A673 (cell line): ENCODE measurements at regions not wholly inside any gene's neighbourhood (a gene's known extent, or its start where the extent isn't known, plus 50 kb on each side); places are given as distances from the start of the nearest gene placed in this dataset.

Experiments
- BruUV-seq: library from RNA; stranded (reverse); fragments of 400-500 nt; replicated peaks from 2 replicates; lab custom pipeline; 2021; lab: Mats Ljungman, UMichigan
- CTCF ChIA-PET: fragments of 300-600 bp; sonication (Branson Sonifier 250); formaldehyde crosslinking; loops from one replicate; lab custom pipeline; 2022; ENCODE audit warnings: antibody characterized with exemption; lab: Charles Lee
- POLR2A ChIA-PET: fragments of 300-600 bp; sonication (Branson Sonifier 250); formaldehyde crosslinking; loops from one replicate; lab custom pipeline; 2022; ENCODE audit warnings: antibody characterized with exemption; ENCODE audit not compliant: low non-redundant PET; lab: Charles Lee
- DNase-seq: peaks from one replicate; pipeline ENCODE4 v3.0.0-alpha.2; 2015; ENCODE audit warnings: low spot score
- H3K27ac ChIP-seq: fragments of 200-600 bp; sonication (generic); 2 replicates; pipeline ENCODE4 v1.5.1; 2016; ENCODE audit warnings: mixed run types, low read depth, mild to moderate bottlenecking, mixed read lengths, antibody characterized with exemption, low read length; ENCODE audit not compliant: poor library complexity, severe bottlenecking
- H3K27me3 ChIP-seq: fragments of 200-600 bp; sonication (generic); replicated peaks from 2 replicates; pipeline ENCODE4 v1.6.1; 2017; ENCODE audit warnings: mixed run types, low read depth, mild to moderate bottlenecking, mixed read lengths, antibody characterized with exemption, low read length; ENCODE audit not compliant: insufficient read depth, poor library complexity
- H3K36me3 ChIP-seq: fragments of 200-600 bp; sonication (generic); 2 replicates; pipeline ENCODE4 v1.6.1; 2016; ENCODE audit warnings: mixed run types, mild to moderate bottlenecking, mixed read lengths, antibody characterized with exemption, low read length; ENCODE audit not compliant: insufficient read depth, poor library complexity, severe bottlenecking
- H3K4me1 ChIP-seq: fragments of 200-600 bp; sonication (generic); 2 replicates; pipeline ENCODE4 v1.6.1; 2017; ENCODE audit warnings: mixed run types, mild to moderate bottlenecking, mixed read lengths, antibody characterized with exemption, low read length; ENCODE audit not compliant: insufficient read depth, poor library complexity, severe bottlenecking
- H3K4me3 ChIP-seq: fragments of 200-600 bp; sonication (generic); 2 replicates; pipeline ENCODE4 v1.5.1; 2016; ENCODE audit warnings: low read depth, mixed run types, mild to moderate bottlenecking, mixed read lengths, low read length; ENCODE audit not compliant: poor library complexity, severe bottlenecking
- H3K9me3 ChIP-seq: fragments of 200-600 bp; sonication (generic); 2 replicates; pipeline ENCODE4 v1.6.1; 2016; ENCODE audit warnings: mixed run types, low read depth, mild to moderate bottlenecking, mixed read lengths, antibody characterized with exemption, low read length; ENCODE audit not compliant: poor library complexity, severe bottlenecking
- CTCF ChIP-seq: fragments of 300-800, 200-600 bp; sonication (generic); conservative IDR thresholded peaks from 2 replicates; pipeline ENCODE4 v1.5.1; 2017; ENCODE audit warnings: low read depth, mild to moderate bottlenecking, antibody characterized with exemption, low read length, moderate library complexity, mixed read lengths
- EZH2 ChIP-seq: fragments of 200-600 bp; sonication (generic); IDR thresholded peaks from 2 replicates; pipeline ENCODE4 v1.6.1; 2017; ENCODE audit warnings: borderline replicate concordance, low read depth, mild to moderate bottlenecking, mixed read lengths, antibody characterized with exemption, low read length; ENCODE audit not compliant: poor library complexity, severe bottlenecking
- intact Hi-C: fragments of 100-400 bp; cut with micrococcal nuclease; formaldehyde crosslinking; loops from one replicate; pipeline ENCODE4 v1.10.0; 2022; ENCODE audit not compliant: unreplicated experiment

DNA sequence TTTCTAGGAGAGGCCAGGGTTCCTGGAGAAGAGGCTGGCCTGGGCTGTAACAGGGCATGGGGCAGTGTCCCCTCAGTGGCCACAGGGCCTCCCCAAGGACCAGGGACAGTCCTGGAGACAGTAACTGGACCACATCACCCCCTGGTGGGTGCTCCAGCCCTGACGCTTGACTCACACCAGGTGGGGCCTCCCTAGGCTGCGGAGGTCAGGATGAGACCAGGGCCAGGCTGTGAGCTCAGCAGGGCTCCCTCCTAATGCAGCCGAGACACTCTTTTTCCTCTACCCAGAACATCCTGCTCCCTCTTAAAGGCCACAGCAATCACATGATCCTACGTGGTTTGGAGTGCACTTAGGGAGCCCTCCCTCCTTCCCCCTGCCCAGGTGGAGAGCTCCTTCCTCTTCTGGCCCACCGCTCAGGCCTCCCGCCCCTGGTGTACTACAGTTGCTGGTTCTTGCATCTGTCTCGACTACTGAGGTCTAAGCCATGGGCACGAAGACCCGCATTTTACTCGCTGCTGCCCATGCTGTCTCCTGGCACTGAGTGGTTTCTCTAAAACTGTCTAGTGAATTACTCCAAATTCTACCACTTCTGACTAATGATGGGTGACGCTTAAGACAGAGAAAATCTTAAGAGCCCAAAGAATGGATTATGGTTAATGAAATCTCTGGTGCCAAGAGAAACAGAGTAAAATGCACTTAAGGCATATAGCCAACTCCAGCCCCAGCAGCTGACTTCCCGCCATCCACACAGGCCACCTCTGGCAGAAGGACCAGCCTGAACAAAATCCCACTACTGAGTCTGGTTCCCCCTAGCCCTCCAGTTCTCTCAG lies 166.1 kb upstream of the CST7 start:
- Histone ChIP-seq H3K9me3 (no peaks in the 10 kb centered on the region), H3K27ac (no peak overlapping the region), H3K4me3 (no peak overlapping the region), H3K4me1 (peaks cover 34% of the 10 kb centered on the region), H3K36me3 (no peaks in the 10 kb centered on the region), H3K27me3 (no peaks in the 10 kb centered on the region)
- 0 out of 2 replicates have a peak, but pooled peaks have one; percentile 20 for TF ChIP-seq CTCF
- TF ChIP-seq EZH2: no peak
- ChIA-PET CTCF (no interaction called here), POLR2A (no interaction called here)
- BruUV-seq: no TSS peak
- DNase-seq: no peak
- intact Hi-C loops: loop anchor here (5.0 to 10.0 kb wide), 3 partner anchors 134 to 621 kb away; no protein-coding TSS in a partner anchor

GRCh38 chr20:24783631-24784492 lies 165.2 kb upstream of the CST7 start:
- intact Hi-C loops: loop anchor here (5.0 to 10.0 kb wide), 3 partner anchors 133 to 622 kb away; no protein-coding TSS in a partner anchor
- H3K4me3 ChIP-seq: no peak overlapping the region
- no peaks in the 10 kb centered on the region for H3K9me3 ChIP-seq
- H3K36me3 ChIP-seq: no peaks in the 10 kb centered on the region
- no TSS peak for BruUV-seq
- peaks cover 29% of the 10 kb centered on the region for H3K4me1 ChIP-seq
- ChIA-PET CTCF (interaction anchor here (0.6 kb wide), 1 partner anchor 134 kb away, joined by 4 read pairs; no protein-coding TSS in a partner anchor), POLR2A (no interaction called here)
- H3K27ac ChIP-seq: no peak overlapping the region
- no peaks in the 10 kb centered on the region for H3K27me3 ChIP-seq
- TF ChIP-seq CTCF (peak; percentile 26; the same call in 1 of the 2 replicates), EZH2 (no peak)
- no peak for DNase-seq

- ChIA-PET CTCF (interaction anchor here (0.6 kb wide), 1 partner anchor 133 kb away, joined by 4 read pairs; no protein-coding TSS in a partner anchor), POLR2A (interaction anchor here (0.6 kb wide), 1 partner anchor 77 kb away, joined by 4 read pairs; no protein-coding TSS in a partner anchor)
- Histone ChIP-seq H3K4me1 (peaks cover 22% of the 10 kb centered on the region), H3K36me3 (no peaks in the 10 kb centered on the region), H3K4me3 (no peak overlapping the region), H3K27ac (no peak overlapping the region), H3K27me3 (no peaks in the 10 kb centered on the region), H3K9me3 (no peaks in the 10 kb centered on the region)
- BruUV-seq: no TSS peak
- intact Hi-C loops: loop anchor here (5.0 to 10.0 kb wide), 3 partner anchors 133 to 622 kb away; no protein-coding TSS in a partner anchor
- no peak for DNase-seq
- TF ChIP-seq EZH2: no peak
- TF ChIP-seq CTCF: no peak
These were observed 164.5 kb upstream of the CST7 start for GRCh38 chr20:24784607-24785006.
